ENCODE measurements at regions not wholly inside any gene's neighbourhood (a gene's known extent, or its start where the extent isn't known, plus 50 kb on each side); places are given as distances from the start of the nearest gene placed in this dataset.

DNA sequence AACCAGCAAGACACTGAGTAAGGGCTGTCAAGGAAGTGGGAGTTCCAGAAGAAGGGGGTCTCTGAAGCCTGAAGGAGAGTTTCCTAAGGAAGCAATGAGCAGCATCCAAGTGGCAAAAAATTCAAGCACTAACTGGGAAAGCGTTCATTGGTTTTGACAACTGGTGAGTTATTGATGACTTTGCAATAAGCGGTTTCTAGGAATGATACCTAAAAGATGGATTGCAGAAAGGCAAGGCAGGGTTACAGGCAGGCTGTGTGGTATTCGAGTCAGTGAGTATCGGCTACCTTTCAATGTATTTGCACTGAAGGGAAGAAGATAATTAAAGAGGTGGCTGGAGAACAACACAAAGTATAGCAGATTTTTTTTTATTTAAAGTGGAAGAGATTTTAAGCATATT lies 59.3 kb upstream of the NCAM1 start:
- H3K27ac ChIP-seq, result no peak overlapping the region
- DNase-seq (ENCODE audit: low read depth, low spot score), result no peak

DNA sequence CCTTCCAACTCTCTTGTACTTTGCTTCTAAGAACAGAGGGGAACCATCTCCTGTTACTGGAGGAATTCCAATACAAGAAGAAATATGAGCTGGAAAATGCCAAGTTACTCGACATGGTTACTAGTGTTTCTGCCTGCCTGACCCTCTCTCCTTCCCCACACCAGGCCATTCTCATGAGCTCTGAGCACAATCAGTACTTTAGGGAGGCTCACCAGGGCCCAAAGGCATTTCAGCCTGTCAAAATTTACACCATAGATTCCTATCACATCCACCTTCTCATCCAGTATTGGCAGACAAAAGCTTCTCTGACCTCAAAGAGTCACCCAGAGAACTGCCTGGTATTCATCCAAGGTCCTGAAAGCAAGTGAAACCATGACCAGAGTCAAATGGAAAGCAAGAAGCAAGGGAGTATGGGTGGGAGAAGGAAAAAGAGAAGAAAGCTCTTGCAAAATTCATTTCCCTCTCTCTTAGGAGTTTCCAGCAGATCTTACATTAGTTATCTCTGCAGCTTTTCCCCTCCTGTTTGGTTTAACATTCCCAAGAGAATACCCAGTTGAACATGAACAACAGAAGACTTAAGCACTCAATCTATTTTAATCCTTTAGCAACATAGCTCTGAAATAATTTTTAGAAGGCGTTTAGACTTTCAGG lies 58.7 kb upstream of the NCAM1 start:
- no peak overlapping the region for H3K27ac ChIP-seq
- no peak for DNase-seq (ENCODE audit: low read depth, low spot score)

DNA sequence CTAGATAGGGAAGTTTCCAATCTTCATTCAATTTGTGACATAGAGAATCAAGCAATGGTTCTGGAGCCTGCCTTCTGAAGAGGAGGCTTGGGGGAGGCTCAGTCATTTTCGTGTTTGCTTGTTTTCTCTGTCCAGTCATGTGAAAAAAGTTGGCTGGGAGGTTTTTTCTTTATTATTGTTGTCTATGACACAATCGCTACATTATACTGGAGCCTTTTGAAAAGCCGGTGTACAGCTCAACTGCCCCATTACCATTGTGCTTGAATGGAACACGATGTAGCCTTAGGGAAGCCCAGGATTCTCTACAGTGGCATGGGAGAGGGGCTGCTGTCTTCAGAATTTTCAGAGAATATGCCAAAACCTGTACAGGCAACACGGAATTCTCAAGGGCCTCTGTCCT lies 57.9 kb upstream of the NCAM1 start:
- no peak for DNase-seq (ENCODE audit: low read depth, low spot score)
- no peak overlapping the region for H3K27ac ChIP-seq

DNA sequence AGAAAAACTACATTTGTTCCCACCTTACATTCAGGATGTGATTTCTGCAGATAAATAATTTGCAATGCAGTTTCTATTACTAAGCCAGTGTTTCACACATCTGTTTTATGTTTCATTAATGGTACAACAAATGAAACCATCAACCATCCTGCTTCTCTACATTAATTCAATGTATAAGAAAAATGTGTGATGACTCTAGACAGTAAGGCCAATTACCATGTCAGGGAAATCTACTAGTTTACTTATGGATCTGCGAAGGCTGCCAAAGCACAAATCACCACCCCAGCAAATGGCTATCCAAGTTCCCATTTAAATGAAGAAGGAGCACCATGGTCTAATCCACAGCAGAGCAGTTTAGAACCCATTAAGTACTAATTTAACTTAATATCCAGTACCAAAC lies 50.1 kb upstream of the NCAM1 start:
- H3K27ac ChIP-seq, result no peak overlapping the region

More for the DNA sequence above, 50.1 kb upstream of the NCAM1 start:
- DNase-seq (ENCODE audit: low read depth, low spot score), result no peak
